Mesothelial cell of epicardium (in vitro differentiated cells): ENCODE measurements at regions not wholly inside any gene's neighbourhood (a gene's known extent, or its start where the extent isn't known, plus 50 kb on each side); places are given as distances from the start of the nearest gene placed in this dataset.

ENCODE experiments used
- DNase-seq, 2 experiments: peaks; one replicate each; pipeline ENCODE4 v3.0.0; 2021; ENCODE audit warnings: low spot score in 2 of 2; ENCODE audit not compliant: unreplicated experiment in 2 of 2
- H3K27ac Mint-ChIP-seq: 2 replicates; pipeline ENCODE4 v1.8.0; 2021; ENCODE audit warnings: mixed read lengths
- H3K27me3 Mint-ChIP-seq: 2 replicates; pipeline ENCODE4 v1.8.0; 2021; ENCODE audit warnings: low read depth, mixed read lengths
- H3K36me3 Mint-ChIP-seq: 2 replicates; pipeline ENCODE4 v1.8.0; 2021; ENCODE audit warnings: mixed read lengths
- H3K4me1 Mint-ChIP-seq: 2 replicates; pipeline ENCODE4 v1.8.0; 2021; ENCODE audit warnings: mixed read lengths
- H3K4me3 Mint-ChIP-seq: 2 replicates; pipeline ENCODE4 v1.8.0; 2021; ENCODE audit warnings: mild to moderate bottlenecking, moderate library complexity, mixed read lengths
- H3K9me3 Mint-ChIP-seq: 2 replicates; pipeline ENCODE4 v1.8.0; 2021; ENCODE audit warnings: mixed read lengths
- TF ChIP-seq, protein P1 (sequence below): fragments of 200-600 bp; sonication (generic); IDR thresholded peaks from one replicate; pipeline ENCODE4 v1.5.0; 2021; ENCODE audit warnings: antibody characterized with exemption; ENCODE audit not compliant: unreplicated experiment

- TF ChIP-seq, protein P1, sequence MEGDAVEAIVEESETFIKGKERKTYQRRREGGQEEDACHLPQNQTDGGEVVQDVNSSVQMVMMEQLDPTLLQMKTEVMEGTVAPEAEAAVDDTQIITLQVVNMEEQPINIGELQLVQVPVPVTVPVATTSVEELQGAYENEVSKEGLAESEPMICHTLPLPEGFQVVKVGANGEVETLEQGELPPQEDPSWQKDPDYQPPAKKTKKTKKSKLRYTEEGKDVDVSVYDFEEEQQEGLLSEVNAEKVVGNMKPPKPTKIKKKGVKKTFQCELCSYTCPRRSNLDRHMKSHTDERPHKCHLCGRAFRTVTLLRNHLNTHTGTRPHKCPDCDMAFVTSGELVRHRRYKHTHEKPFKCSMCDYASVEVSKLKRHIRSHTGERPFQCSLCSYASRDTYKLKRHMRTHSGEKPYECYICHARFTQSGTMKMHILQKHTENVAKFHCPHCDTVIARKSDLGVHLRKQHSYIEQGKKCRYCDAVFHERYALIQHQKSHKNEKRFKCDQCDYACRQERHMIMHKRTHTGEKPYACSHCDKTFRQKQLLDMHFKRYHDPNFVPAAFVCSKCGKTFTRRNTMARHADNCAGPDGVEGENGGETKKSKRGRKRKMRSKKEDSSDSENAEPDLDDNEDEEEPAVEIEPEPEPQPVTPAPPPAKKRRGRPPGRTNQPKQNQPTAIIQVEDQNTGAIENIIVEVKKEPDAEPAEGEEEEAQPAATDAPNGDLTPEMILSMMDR: no peak
- Mint-ChIP-seq H3K27me3 (no peaks in the 10 kb centered on the region), H3K36me3 (no peaks in the 10 kb centered on the region), H3K9me3 (peaks cover 20% of the 10 kb centered on the region), H3K27ac (no peak overlapping the region), H3K4me1 (no peaks in the 10 kb centered on the region), H3K4me3 (no peak overlapping the region)
- DNase-seq: no peak
Measured at GRCh38 chrX:150159537-150159936, 203.6 kb upstream of the MAMLD1 start.

- Mint-ChIP-seq H3K27me3 (no peaks in the 10 kb centered on the region), H3K4me3 (no peak overlapping the region), H3K36me3 (no peaks in the 10 kb centered on the region), H3K27ac (no peak overlapping the region), H3K9me3 (peaks cover 20% of the 10 kb centered on the region), H3K4me1 (no peaks in the 10 kb centered on the region)
- TF ChIP-seq, protein P1: no peak
- no peak for DNase-seq
Measured at GRCh38 chrX:150160656-150161055, 202.5 kb upstream of the MAMLD1 start.

GRCh38 chrX:150161193-150161592, 201.9 kb upstream of the MAMLD1 start:
- H3K4me3 Mint-ChIP-seq: no peak overlapping the region
- H3K9me3 Mint-ChIP-seq: peaks cover 20% of the 10 kb centered on the region
- H3K4me1 Mint-ChIP-seq: no peaks in the 10 kb centered on the region
- H3K36me3 Mint-ChIP-seq: no peaks in the 10 kb centered on the region
- H3K27ac Mint-ChIP-seq: no peak overlapping the region
- no peaks in the 10 kb centered on the region for H3K27me3 Mint-ChIP-seq
- DNase-seq: no peak
- TF ChIP-seq, protein P1: no peak

GRCh38 chrX:150162141-150162540, 201.0 kb upstream of the MAMLD1 start:
- no peak for DNase-seq
- H3K27me3 Mint-ChIP-seq: no peaks in the 10 kb centered on the region
- no peaks in the 10 kb centered on the region for H3K4me1 Mint-ChIP-seq
- peaks cover 20% of the 10 kb centered on the region for H3K9me3 Mint-ChIP-seq
- TF ChIP-seq, protein P1: no peak
- H3K36me3 Mint-ChIP-seq: no peaks in the 10 kb centered on the region
- no peak overlapping the region for H3K27ac Mint-ChIP-seq
- no peak overlapping the region for H3K4me3 Mint-ChIP-seq

GRCh38 chrX:150163221-150163930, 199.7 kb upstream of the MAMLD1 start:
- no peak for DNase-seq
- peaks cover 17% of the 10 kb centered on the region for H3K9me3 Mint-ChIP-seq
- H3K27ac Mint-ChIP-seq: no peak overlapping the region
- H3K36me3 Mint-ChIP-seq: no peaks in the 10 kb centered on the region
- H3K4me3 Mint-ChIP-seq: no peak overlapping the region
- TF ChIP-seq, protein P1: no peak
- no peaks in the 10 kb centered on the region for H3K27me3 Mint-ChIP-seq
- H3K4me1 Mint-ChIP-seq: no peaks in the 10 kb centered on the region
